ENCODE measurements at regions not wholly inside any gene's neighbourhood (a gene's known extent, or its start where the extent isn't known, plus 50 kb on each side); places are given as distances from the start of the nearest gene placed in this dataset.
"Not testable (repeated sequence)": the region's sequence is repeated elsewhere in the genome, so short reads cannot be mapped to it uniquely, and the experiment has no call there.

- Mint-ChIP-seq H3K9me3 (peaks cover 21% of the 10 kb centered on the region), H3K27ac (no peak overlapping the region), H3K27me3 (no peaks in the 10 kb centered on the region), H3K4me3 (no peak overlapping the region), H3K4me1 (no peaks in the 10 kb centered on the region), H3K36me3 (ENCODE audit: low read depth) (no peaks in the 10 kb centered on the region)
- no peak for ATAC-seq (replicated peaks)
These were observed 848.8 kb upstream of the GBE1 start for GRCh38 chr3:82610236-82610635.

GRCh38 chr3:82607391-82607790 is 845.9 kb upstream of the GBE1 start:
- H3K4me3 Mint-ChIP-seq, result no peak overlapping the region
- peaks cover 13% of the 10 kb centered on the region for H3K9me3 Mint-ChIP-seq
- no peaks in the 10 kb centered on the region for H3K4me1 Mint-ChIP-seq
- H3K27ac Mint-ChIP-seq, result no peak overlapping the region
- H3K27me3 Mint-ChIP-seq, result no peaks in the 10 kb centered on the region
- ATAC-seq (replicated peaks), result no peak
- H3K36me3 Mint-ChIP-seq (ENCODE audit: low read depth), result no peaks in the 10 kb centered on the region

GRCh38 chr3:82596805-82597204 is 835.4 kb upstream of the GBE1 start:
- Mint-ChIP-seq H3K27ac (no peak overlapping the region), H3K9me3 (peaks cover 10% of the 10 kb centered on the region), H3K4me3 (no peak overlapping the region)

GRCh38 chr3:82595530-82595929 is 834.1 kb upstream of the GBE1 start:
- H3K4me3 Mint-ChIP-seq, result no peak overlapping the region
- ATAC-seq (replicated peaks), result no peak
- H3K36me3 Mint-ChIP-seq (ENCODE audit: low read depth), result no peaks in the 10 kb centered on the region
- H3K27ac Mint-ChIP-seq, result no peak overlapping the region
- H3K27me3 Mint-ChIP-seq, result no peaks in the 10 kb centered on the region
- peaks cover 10% of the 10 kb centered on the region for H3K9me3 Mint-ChIP-seq
- H3K4me1 Mint-ChIP-seq, result no peaks in the 10 kb centered on the region

More at GRCh38 chr3:82596805-82597204, 835.4 kb upstream of the GBE1 start:
- ATAC-seq (replicated peaks), result no peak
- Mint-ChIP-seq H3K27me3 (no peaks in the 10 kb centered on the region), H3K36me3 (ENCODE audit: low read depth) (no peaks in the 10 kb centered on the region), H3K4me1 (no peaks in the 10 kb centered on the region)

GRCh38 chr3:82587174-82587573 is 825.7 kb upstream of the GBE1 start:
- no peak overlapping the region for H3K27ac Mint-ChIP-seq
- H3K27me3 Mint-ChIP-seq, result no peaks in the 10 kb centered on the region
- no peak for ATAC-seq (replicated peaks)
- H3K36me3 Mint-ChIP-seq (ENCODE audit: low read depth), result no peaks in the 10 kb centered on the region
- no peak overlapping the region for H3K4me3 Mint-ChIP-seq
- no peaks in the 10 kb centered on the region for H3K4me1 Mint-ChIP-seq
- no peaks in the 10 kb centered on the region for H3K9me3 Mint-ChIP-seq

GRCh38 chr3:82586414-82586813 is 825.0 kb upstream of the GBE1 start:
- Mint-ChIP-seq H3K36me3 (ENCODE audit: low read depth) (no peaks in the 10 kb centered on the region), H3K27ac (no peak overlapping the region), H3K4me1 (no peaks in the 10 kb centered on the region), H3K27me3 (no peaks in the 10 kb centered on the region), H3K4me3 (no peak overlapping the region), H3K9me3 (no peaks in the 10 kb centered on the region)
- no peak for ATAC-seq (replicated peaks)

- not testable (repeated sequence) for H3K36me3 Mint-ChIP-seq (ENCODE audit: low read depth); H3K27me3 Mint-ChIP-seq; ATAC-seq (replicated peaks); H3K9me3 Mint-ChIP-seq; H3K27ac Mint-ChIP-seq; H3K4me1 Mint-ChIP-seq; H3K4me3 Mint-ChIP-seq
These were observed 824.6 kb upstream of the GBE1 start for GRCh38 chr3:82586002-82586401.

GRCh38 chr3:82585591-82585990 is 824.1 kb upstream of the GBE1 start:
- not testable (repeated sequence) for H3K36me3 Mint-ChIP-seq (ENCODE audit: low read depth); H3K27ac Mint-ChIP-seq; H3K27me3 Mint-ChIP-seq; ATAC-seq (replicated peaks); H3K9me3 Mint-ChIP-seq; H3K4me3 Mint-ChIP-seq; H3K4me1 Mint-ChIP-seq

GRCh38 chr3:82584861-82585260 is 823.4 kb upstream of the GBE1 start:
- ATAC-seq (replicated peaks); H3K4me3 Mint-ChIP-seq; H3K36me3 Mint-ChIP-seq (ENCODE audit: low read depth); H3K27ac Mint-ChIP-seq; H3K4me1 Mint-ChIP-seq; H3K27me3 Mint-ChIP-seq; H3K9me3 Mint-ChIP-seq: not testable (repeated sequence)

GRCh38 chr3:82584415-82584814 is 823.0 kb upstream of the GBE1 start:
- H3K9me3 Mint-ChIP-seq; H3K4me1 Mint-ChIP-seq; H3K27me3 Mint-ChIP-seq; H3K4me3 Mint-ChIP-seq; ATAC-seq (replicated peaks); H3K27ac Mint-ChIP-seq; H3K36me3 Mint-ChIP-seq (ENCODE audit: low read depth): not testable (repeated sequence)

GRCh38 chr3:82581350-82581749 is 819.9 kb upstream of the GBE1 start:
- ATAC-seq (replicated peaks), result no peak
- Mint-ChIP-seq H3K4me1 (no peaks in the 10 kb centered on the region), H3K4me3 (no peak overlapping the region), H3K27ac (no peak overlapping the region), H3K36me3 (ENCODE audit: low read depth) (no peaks in the 10 kb centered on the region), H3K9me3 (no peaks in the 10 kb centered on the region), H3K27me3 (no peaks in the 10 kb centered on the region)

GRCh38 chr3:82572721-82573120 is 811.3 kb upstream of the GBE1 start:
- H3K4me3 Mint-ChIP-seq, result no peak overlapping the region
- H3K4me1 Mint-ChIP-seq, result no peaks in the 10 kb centered on the region
- H3K27me3 Mint-ChIP-seq, result no peaks in the 10 kb centered on the region

GRCh38 chr3:82568776-82569338 is 807.4 kb upstream of the GBE1 start:
- Mint-ChIP-seq H3K4me1 (no peaks in the 10 kb centered on the region), H3K9me3 (peaks cover 6% of the 10 kb centered on the region), H3K4me3 (no peak overlapping the region), H3K36me3 (ENCODE audit: low read depth) (no peaks in the 10 kb centered on the region), H3K27me3 (no peaks in the 10 kb centered on the region), H3K27ac (no peak overlapping the region)
- no peak for ATAC-seq (replicated peaks)

More at GRCh38 chr3:82572721-82573120, 811.3 kb upstream of the GBE1 start:
- Mint-ChIP-seq H3K9me3 (no peaks in the 10 kb centered on the region), H3K36me3 (ENCODE audit: low read depth) (no peaks in the 10 kb centered on the region), H3K27ac (no peak overlapping the region)
- no peak for ATAC-seq (replicated peaks)

- ATAC-seq (replicated peaks), result no peak
- H3K27me3 Mint-ChIP-seq, result no peaks in the 10 kb centered on the region
- H3K4me1 Mint-ChIP-seq, result no peaks in the 10 kb centered on the region
- no peaks in the 10 kb centered on the region for H3K36me3 Mint-ChIP-seq (ENCODE audit: low read depth)
- H3K27ac Mint-ChIP-seq, result no peak overlapping the region
- H3K4me3 Mint-ChIP-seq, result no peak overlapping the region
- peaks cover 9% of the 10 kb centered on the region for H3K9me3 Mint-ChIP-seq
These were observed 805.7 kb upstream of the GBE1 start for GRCh38 chr3:82567029-82567600.

- Mint-ChIP-seq H3K36me3 (ENCODE audit: low read depth) (no peaks in the 10 kb centered on the region), H3K27ac (no peak overlapping the region), H3K4me1 (no peaks in the 10 kb centered on the region), H3K4me3 (no peak overlapping the region), H3K9me3 (peaks cover 13% of the 10 kb centered on the region), H3K27me3 (no peaks in the 10 kb centered on the region)
- ATAC-seq (replicated peaks), result no peak
These were observed 801.5 kb upstream of the GBE1 start for GRCh38 chr3:82562896-82563295.

- no peak overlapping the region for H3K4me3 Mint-ChIP-seq
- no peaks in the 10 kb centered on the region for H3K36me3 Mint-ChIP-seq (ENCODE audit: low read depth)
- H3K4me1 Mint-ChIP-seq, result no peaks in the 10 kb centered on the region
- no peak for ATAC-seq (replicated peaks)
- H3K27ac Mint-ChIP-seq, result no peak overlapping the region
- no peaks in the 10 kb centered on the region for H3K27me3 Mint-ChIP-seq
- peaks cover 10% of the 10 kb centered on the region for H3K9me3 Mint-ChIP-seq
These were observed 800.3 kb upstream of the GBE1 start for GRCh38 chr3:82561784-82562183.
